Fibroblast of lung (primary cell): ENCODE measurements at regions not wholly inside any gene's neighbourhood (a gene's known extent, or its start where the extent isn't known, plus 50 kb on each side); places are given as distances from the start of the nearest gene placed in this dataset.

Source experiments
- DNase-seq, 2 donors: peaks; one replicate each; pipeline versions ENCODE4 v3.0.0 to v3.0.0-alpha.2; 2010; ENCODE audit warnings: low read depth in 2 of 2
- H2AFZ ChIP-seq: 2 replicates; pipeline ENCODE4 v1.5.1; 2012; ENCODE audit warnings: low read length, control low read depth, inconsistent platforms
- H3K27ac ChIP-seq: 2 replicates; pipeline ENCODE4 v1.5.1; 2011; ENCODE audit warnings: low read length, control low read depth; ENCODE audit not compliant: insufficient read depth
- H3K27me3 ChIP-seq: 2 replicates; pipeline ENCODE4 v1.5.1; 2011; ENCODE audit warnings: mild to moderate bottlenecking, low read length; ENCODE audit not compliant: control insufficient read depth, insufficient read depth
- H3K36me3 ChIP-seq: 2 replicates; pipeline ENCODE4 v1.5.1; 2011; ENCODE audit warnings: low read length; ENCODE audit not compliant: control insufficient read depth, insufficient read depth
- H3K4me1 ChIP-seq: 2 replicates; pipeline ENCODE4 v1.5.1; 2011; ENCODE audit warnings: low read length; ENCODE audit not compliant: control insufficient read depth, insufficient read depth; ENCODE audit errors: extremely low read depth
- H3K4me2 ChIP-seq: 2 replicates; pipeline ENCODE4 v1.5.1; 2011; ENCODE audit warnings: low read length, control low read depth; ENCODE audit not compliant: insufficient read depth; ENCODE audit errors: extremely low read depth
- H3K4me3 ChIP-seq, 4 experiments: fragments of 200-600 bp in 1 of 4; sonication (generic) in 1 of 4; replicated peaks in 1 of 4; 2 replicates each; pipeline ENCODE4 v1.5.1; 2011 to 2016; ENCODE audit warnings: low read length in 4 of 4, low read depth in 3 of 4, mild to moderate bottlenecking in 3 of 4, control low read depth in 2 of 4, inconsistent platforms in 1 of 4, mixed read lengths in 1 of 4; ENCODE audit not compliant: insufficient read depth in 1 of 4; ENCODE audit errors: control extremely low read depth in 1 of 4
- H3K79me2 ChIP-seq: 2 replicates; pipeline ENCODE4 v1.5.1; 2012; ENCODE audit warnings: mild to moderate bottlenecking, low read length, inconsistent platforms; ENCODE audit not compliant: control insufficient read depth, insufficient read depth
- H3K9ac ChIP-seq: 2 replicates; pipeline ENCODE4 v1.5.1; 2011; ENCODE audit warnings: mild to moderate bottlenecking, low read length, control low read depth; ENCODE audit not compliant: insufficient read depth
- H3K9me3 ChIP-seq: 2 replicates; pipeline ENCODE4 v1.5.1; 2012; ENCODE audit warnings: low read depth, low read length; ENCODE audit not compliant: control insufficient read depth, insufficient read depth
- H4K20me1 ChIP-seq: 2 replicates; pipeline ENCODE4 v1.5.1; 2011; ENCODE audit warnings: low read length; ENCODE audit not compliant: control insufficient read depth, insufficient read depth; ENCODE audit errors: extremely low read depth
- CTCF ChIP-seq, 2 donors: IDR thresholded peaks in 1 of 2; conservative IDR thresholded peaks in 1 of 2; 1 replicate in 1 of 2; 2 replicates in 1 of 2; pipeline ENCODE4 v1.5.1; 2011 to 2012; ENCODE audit warnings: low read length in 2 of 2, control low read depth in 1 of 2, inconsistent platforms in 1 of 2, low read depth in 1 of 2, mild to moderate bottlenecking in 1 of 2
- EZH2 ChIP-seq: IDR thresholded peaks from 2 replicates; pipeline ENCODE4 v1.5.1; 2012; ENCODE audit warnings: low read length, control low read depth, mild to moderate bottlenecking; ENCODE audit errors: missing control alignments

GRCh38 chr6:80674669-80675068 lies 568.2 kb downstream of the BCKDHB start:
- no peak for DNase-seq
- Histone ChIP-seq H3K9me3 (no peaks in the 10 kb centered on the region), H3K9ac (no peak overlapping the region), H3K36me3 (no peaks in the 10 kb centered on the region), H3K4me2 (no peak overlapping the region), H3K79me2 (no peaks in the 10 kb centered on the region), H2AFZ (no peak overlapping the region), H3K4me1 (no peaks in the 10 kb centered on the region), H3K4me3 (no peak overlapping the region), H4K20me1 (no peaks in the 10 kb centered on the region), H3K27ac (no peak overlapping the region), H3K27me3 (no peaks in the 10 kb centered on the region)
- TF ChIP-seq EZH2 = no peak
- TF ChIP-seq CTCF (conservative IDR thresholded peaks at IDR 0.05 in 1 of 2, IDR thresholded peaks at IDR 0.05 in 1 of 2; ENCODE audit: low read depth in 1 of 2, low read length in 2 of 2) = no peak

GRCh38 chr6:80673367-80673766 lies 566.9 kb downstream of the BCKDHB start:
- DNase-seq = no peak
- Histone ChIP-seq H3K9ac (no peak overlapping the region), H3K4me2 (no peak overlapping the region), H3K27me3 (no peaks in the 10 kb centered on the region), H3K27ac (no peak overlapping the region), H3K9me3 (no peaks in the 10 kb centered on the region), H3K4me1 (no peaks in the 10 kb centered on the region), H3K36me3 (no peaks in the 10 kb centered on the region), H3K4me3 (no peak overlapping the region), H2AFZ (no peak overlapping the region), H3K79me2 (no peaks in the 10 kb centered on the region), H4K20me1 (no peaks in the 10 kb centered on the region)
- no peak for TF ChIP-seq CTCF (conservative IDR thresholded peaks at IDR 0.05 in 1 of 2, IDR thresholded peaks at IDR 0.05 in 1 of 2; ENCODE audit: low read depth in 1 of 2, low read length in 2 of 2)
- no peak for TF ChIP-seq EZH2

- H3K9ac ChIP-seq = no peak overlapping the region
- H3K4me1 ChIP-seq = no peaks in the 10 kb centered on the region
These were observed 560.5 kb downstream of the BCKDHB start for GRCh38 chr6:80667006-80667405.

More at GRCh38 chr6:80667006-80667405, 560.5 kb downstream of the BCKDHB start:
- Histone ChIP-seq H3K4me3 (no peak overlapping the region), H3K4me2 (no peak overlapping the region), H3K79me2 (no peaks in the 10 kb centered on the region), H3K27me3 (no peaks in the 10 kb centered on the region), H4K20me1 (no peaks in the 10 kb centered on the region), H3K36me3 (no peaks in the 10 kb centered on the region), H3K9me3 (no peaks in the 10 kb centered on the region), H2AFZ (no peak overlapping the region), H3K27ac (no peak overlapping the region)
- TF ChIP-seq EZH2 = no peak
- TF ChIP-seq CTCF (conservative IDR thresholded peaks at IDR 0.05 in 1 of 2, IDR thresholded peaks at IDR 0.05 in 1 of 2; ENCODE audit: low read depth in 1 of 2, low read length in 2 of 2) = no peak
- DNase-seq = no peak
